ENCODE measurements at regions not wholly inside any gene's neighbourhood (a gene's known extent, or its start where the extent isn't known, plus 50 kb on each side); places are given as distances from the start of the nearest gene placed in this dataset.

DNA sequence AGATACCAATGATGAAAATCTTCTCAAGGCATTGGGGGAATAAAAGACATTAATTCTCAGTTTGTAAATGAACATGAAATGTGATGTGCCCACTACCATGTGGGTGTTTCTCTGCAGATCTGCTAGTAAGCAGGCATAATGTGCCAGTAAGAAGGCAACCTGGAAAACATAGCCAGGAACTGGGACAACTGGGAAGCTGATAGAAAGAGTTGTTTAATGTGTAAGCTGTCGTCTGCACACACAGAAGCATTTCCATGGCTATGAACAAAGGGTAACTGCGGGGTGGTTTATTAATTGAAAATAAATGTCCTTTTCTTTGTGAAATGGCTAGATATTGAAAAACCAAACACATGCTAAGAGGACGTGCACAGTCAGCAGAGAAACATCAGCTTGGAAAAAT, 52.0 kb downstream of the ZC3H11B start:
- no peak overlapping the region for H3K4me3 ChIP-seq (ENCODE audit: low read depth, low read length)
- TF ChIP-seq, protein P1, sequence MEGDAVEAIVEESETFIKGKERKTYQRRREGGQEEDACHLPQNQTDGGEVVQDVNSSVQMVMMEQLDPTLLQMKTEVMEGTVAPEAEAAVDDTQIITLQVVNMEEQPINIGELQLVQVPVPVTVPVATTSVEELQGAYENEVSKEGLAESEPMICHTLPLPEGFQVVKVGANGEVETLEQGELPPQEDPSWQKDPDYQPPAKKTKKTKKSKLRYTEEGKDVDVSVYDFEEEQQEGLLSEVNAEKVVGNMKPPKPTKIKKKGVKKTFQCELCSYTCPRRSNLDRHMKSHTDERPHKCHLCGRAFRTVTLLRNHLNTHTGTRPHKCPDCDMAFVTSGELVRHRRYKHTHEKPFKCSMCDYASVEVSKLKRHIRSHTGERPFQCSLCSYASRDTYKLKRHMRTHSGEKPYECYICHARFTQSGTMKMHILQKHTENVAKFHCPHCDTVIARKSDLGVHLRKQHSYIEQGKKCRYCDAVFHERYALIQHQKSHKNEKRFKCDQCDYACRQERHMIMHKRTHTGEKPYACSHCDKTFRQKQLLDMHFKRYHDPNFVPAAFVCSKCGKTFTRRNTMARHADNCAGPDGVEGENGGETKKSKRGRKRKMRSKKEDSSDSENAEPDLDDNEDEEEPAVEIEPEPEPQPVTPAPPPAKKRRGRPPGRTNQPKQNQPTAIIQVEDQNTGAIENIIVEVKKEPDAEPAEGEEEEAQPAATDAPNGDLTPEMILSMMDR (IDR thresholded peaks at IDR 0.05; ENCODE audit: low read depth, low read length) = no peak

DNA sequence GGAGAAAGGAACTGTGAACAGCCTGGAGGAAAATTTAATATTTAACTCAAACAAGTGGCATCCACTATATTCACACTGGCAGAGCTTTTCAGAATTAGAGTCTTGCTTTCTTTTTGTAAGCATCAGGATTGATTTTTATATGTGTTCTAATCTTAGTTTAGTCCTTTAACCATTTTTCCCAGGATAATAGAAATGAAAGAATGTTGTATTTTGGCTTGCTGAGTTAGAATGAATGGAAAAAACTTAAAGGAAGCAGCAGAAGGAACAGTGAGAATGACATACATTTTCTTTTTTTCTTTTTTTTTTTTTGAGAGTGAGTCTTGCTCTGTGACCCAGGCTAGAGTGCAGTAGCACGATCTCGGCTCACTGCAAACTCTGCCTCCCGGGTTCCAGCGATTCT, 53.0 kb downstream of the ZC3H11B start:
- TF ChIP-seq, protein P1 (IDR thresholded peaks at IDR 0.05; ENCODE audit: low read depth, low read length) = no peak
- H3K4me3 ChIP-seq (ENCODE audit: low read depth, low read length) = no peak overlapping the region

DNA sequence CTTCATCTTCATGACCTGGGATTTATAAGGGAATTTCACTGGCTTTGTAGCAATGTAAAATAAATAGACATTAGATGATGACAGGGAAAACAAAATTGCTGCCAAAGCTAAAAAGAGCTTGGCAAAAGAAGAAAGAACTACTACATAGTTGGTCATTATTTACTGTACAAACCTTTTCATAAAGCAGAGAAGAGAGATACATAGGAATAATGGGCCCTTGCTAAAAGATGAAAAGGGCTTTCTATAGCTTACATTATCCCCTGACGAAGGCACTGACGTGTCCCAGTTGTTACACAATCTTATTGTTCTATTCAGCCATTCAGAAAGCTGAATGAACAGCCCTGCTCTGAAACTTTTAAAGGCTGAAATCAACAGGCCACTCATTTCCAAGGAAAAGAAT, 57.1 kb downstream of the ZC3H11B start:
- TF ChIP-seq, protein P1 (IDR thresholded peaks at IDR 0.05; ENCODE audit: low read depth, low read length) = no peak
- no peak overlapping the region for H3K4me3 ChIP-seq (ENCODE audit: low read depth, low read length)

DNA sequence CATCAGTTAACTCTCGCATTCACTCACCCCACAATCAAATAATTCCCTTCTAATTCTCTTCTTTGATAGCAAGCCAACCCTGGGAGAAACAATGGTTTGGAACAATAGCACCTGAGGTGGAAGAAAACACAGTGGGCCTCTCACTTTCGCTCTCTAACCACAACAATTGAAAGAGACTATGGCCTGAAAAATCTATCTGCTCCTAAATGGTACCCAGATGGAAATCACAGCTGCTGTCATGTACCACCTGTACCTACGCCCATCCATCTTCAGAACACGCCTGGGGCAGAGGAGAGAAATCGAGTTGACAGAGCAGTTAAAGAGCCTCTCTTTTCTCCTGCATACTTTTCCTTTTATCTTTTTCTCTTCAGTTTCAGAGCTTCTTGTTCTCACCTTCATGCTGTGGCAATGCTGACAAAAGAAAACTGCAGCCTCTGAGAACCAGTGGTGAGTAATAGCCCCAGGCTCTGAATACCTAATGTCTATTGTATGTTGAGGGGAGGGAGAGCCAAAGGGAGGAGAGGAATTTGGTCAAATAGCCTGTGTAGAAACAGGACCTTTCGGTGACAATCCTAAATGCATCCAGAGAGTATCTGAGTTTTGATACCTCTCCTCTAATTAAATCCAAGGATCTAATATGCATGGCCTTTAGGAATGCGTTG, 57.7 kb downstream of the ZC3H11B start:
- no peak overlapping the region for H3K4me3 ChIP-seq (ENCODE audit: low read depth, low read length)
- TF ChIP-seq, protein P1 (IDR thresholded peaks at IDR 0.05; ENCODE audit: low read depth, low read length) = no peak

DNA sequence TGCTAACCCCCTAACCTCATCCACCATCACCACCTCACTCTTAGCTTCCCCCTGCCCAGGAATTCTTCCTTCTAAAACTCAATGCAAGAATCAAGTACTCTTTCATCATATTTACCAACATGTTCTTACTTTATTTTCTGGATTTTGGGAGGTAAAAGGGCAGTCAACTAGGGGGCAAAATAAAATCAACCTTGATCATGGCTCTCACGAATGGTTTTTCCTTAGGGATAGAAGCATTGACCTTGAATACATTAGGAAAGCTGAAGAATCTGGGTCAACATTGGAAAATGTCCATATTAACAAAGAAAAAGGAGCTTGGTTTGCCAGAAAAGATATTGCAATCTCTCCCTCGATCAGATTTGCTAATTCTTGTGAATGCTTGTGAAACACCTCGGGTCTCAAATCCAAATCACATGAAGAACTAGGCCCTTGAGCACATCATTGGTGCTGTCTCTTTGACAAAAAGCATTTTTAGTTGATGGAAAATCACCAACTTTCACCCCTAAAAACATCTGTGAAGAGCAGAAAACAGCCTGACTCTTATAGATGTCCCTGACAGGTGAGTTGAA, 58.9 kb downstream of the ZC3H11B start:
- TF ChIP-seq, protein P1 (IDR thresholded peaks at IDR 0.05; ENCODE audit: low read depth, low read length) = no peak
- H3K4me3 ChIP-seq (ENCODE audit: low read depth, low read length) = no peak overlapping the region

DNA sequence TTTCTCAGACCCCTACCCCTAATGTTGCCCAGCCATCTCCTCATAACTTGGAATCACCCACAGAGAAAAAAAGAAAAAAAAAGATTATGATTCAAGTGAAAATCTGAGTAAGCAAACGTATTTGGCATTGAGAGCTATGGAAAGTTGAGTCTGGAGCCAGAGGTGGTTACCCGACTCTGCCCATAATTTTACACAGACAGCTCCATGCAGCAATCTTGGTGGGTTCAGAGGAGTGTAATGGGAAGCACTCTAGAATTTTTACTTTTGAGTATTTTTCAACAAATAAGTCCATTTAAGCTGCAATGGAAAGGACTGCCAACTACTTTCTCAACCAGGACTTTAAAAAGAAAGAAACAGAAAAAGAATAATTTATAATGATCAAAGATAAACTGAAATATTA, 62.7 kb downstream of the ZC3H11B start:
- TF ChIP-seq, protein P1 (IDR thresholded peaks at IDR 0.05; ENCODE audit: low read depth, low read length) = no peak
- no peak overlapping the region for H3K4me3 ChIP-seq (ENCODE audit: low read depth, low read length)

DNA sequence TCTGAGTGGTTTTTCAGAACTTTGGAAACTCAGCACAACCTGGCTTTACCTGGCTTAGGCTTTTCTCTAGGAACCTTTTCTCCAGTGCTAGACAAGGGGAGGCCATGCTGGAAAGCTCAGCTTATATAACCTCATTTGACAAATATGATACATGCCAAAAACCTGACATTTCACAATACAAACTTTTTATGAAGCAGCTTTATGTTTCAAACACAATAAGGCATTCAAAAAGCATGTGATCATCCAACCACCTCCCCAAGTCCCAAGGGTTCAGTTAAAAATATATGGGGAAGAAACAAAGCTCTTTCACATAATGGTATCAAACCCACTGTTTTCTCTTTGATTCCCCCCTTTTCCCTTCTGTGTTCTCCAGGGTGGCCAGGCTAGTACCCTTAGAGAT, 63.7 kb downstream of the ZC3H11B start:
- TF ChIP-seq, protein P1 (IDR thresholded peaks at IDR 0.05; ENCODE audit: low read depth, low read length) = no peak
- H3K4me3 ChIP-seq (ENCODE audit: low read depth, low read length) = no peak overlapping the region

Measured in WI38 (cell line).